HG03135 (cell line): ENCODE measurements at regions not wholly inside any gene's neighbourhood (a gene's known extent, or its start where the extent isn't known, plus 50 kb on each side); places are given as distances from the start of the nearest gene placed in this dataset.
A peak's percentile ranks its signal among the peaks of the same experiment; 100 is the strongest.

Experiments used
- ATAC-seq: cut with Tn5 transposase; IDR thresholded peaks from one replicate; pipeline ENCODE4 v1.9.1; 2021; ENCODE audit warnings: mild to moderate bottlenecking, moderate library complexity; ENCODE audit not compliant: unreplicated experiment

- no peak for ATAC-seq
These were observed 66.7 kb upstream of the RMDN2 start for GRCh38 chr2:37858400-37858711.

GRCh38 chr2:37858725-37859267, 66.3 kb upstream of the RMDN2 start:
- ATAC-seq: no peak

- ATAC-seq: no peak
These were observed 62.5 kb upstream of the RMDN2 start for GRCh38 chr2:37862620-37863019.

- no peak for ATAC-seq
These were observed 60.9 kb upstream of the RMDN2 start for GRCh38 chr2:37864217-37864616.

- ATAC-seq: no peak
These were observed 59.4 kb upstream of the RMDN2 start for GRCh38 chr2:37865640-37866039.

GRCh38 chr2:37866171-37866934, 58.7 kb upstream of the RMDN2 start:
- no peak for ATAC-seq

GRCh38 chr2:37867166-37867565, 57.9 kb upstream of the RMDN2 start:
- no peak for ATAC-seq

GRCh38 chr2:37868866-37869265, 56.2 kb upstream of the RMDN2 start:
- no peak for ATAC-seq

- no peak for ATAC-seq
These were observed 55.8 kb upstream of the RMDN2 start for GRCh38 chr2:37869304-37869703.

GRCh38 chr2:37869771-37870170, 55.3 kb upstream of the RMDN2 start:
- no peak for ATAC-seq

GRCh38 chr2:37870829-37871228, 54.3 kb upstream of the RMDN2 start:
- no peak for ATAC-seq

- peak; percentile 52 for ATAC-seq
These were observed 53.5 kb upstream of the RMDN2 start for GRCh38 chr2:37871456-37872191.

- no peak for ATAC-seq
These were observed 52.8 kb upstream of the RMDN2 start for GRCh38 chr2:37872192-37872750.

GRCh38 chr2:37873229-37873628, 51.9 kb upstream of the RMDN2 start:
- ATAC-seq: no peak

GRCh38 chr2:37873749-37874330, 51.2 kb upstream of the RMDN2 start:
- ATAC-seq: no peak

- peak; percentile 47 for ATAC-seq
These were observed 50.6 kb upstream of the RMDN2 start for GRCh38 chr2:37874470-37874869.
